ENCODE measurements at regions not wholly inside any gene's neighbourhood (a gene's known extent, or its start where the extent isn't known, plus 50 kb on each side); places are given as distances from the start of the nearest gene placed in this dataset.

- Histone ChIP-seq H3K79me1 (ENCODE audit: insufficient read depth, low read depth, low read length, poor library complexity, severe bottlenecking) (no peaks in the 10 kb centered on the region), H2AFZ (ENCODE audit: low read length) (no peak overlapping the region), H4K8ac (replicated peaks; ENCODE audit: insufficient read length, low read depth, low read length) (no peak overlapping the region), H3K23me2 (ENCODE audit: insufficient read length, low read depth, low read length, poor library complexity, severe bottlenecking) (no peaks in the 10 kb centered on the region), H2BK120ac (ENCODE audit: low read depth, low read length, poor library complexity, severe bottlenecking) (no peak overlapping the region), H3K14ac (ENCODE audit: insufficient read depth, low read length) (no peak overlapping the region), H3K4ac (ENCODE audit: low read depth, low read length) (no peak overlapping the region), H3K27ac (ENCODE audit: insufficient read length, low read depth, low read length) (no peak overlapping the region), H3K23ac (ENCODE audit: insufficient read length, low read depth, low read length) (no peak overlapping the region), H3K56ac (ENCODE audit: insufficient read length, low read depth, low read length) (no peak overlapping the region), H2BK20ac (ENCODE audit: low read depth, low read length, poor library complexity, severe bottlenecking) (no peak overlapping the region), H2BK12ac (ENCODE audit: insufficient read length, low read depth, low read length) (no peak overlapping the region), H4K91ac (ENCODE audit: insufficient read length, low read depth, low read length) (no peak overlapping the region), H4K20me1 (ENCODE audit: control insufficient read depth, insufficient read depth, insufficient read length) (no peaks in the 10 kb centered on the region), H3K79me2 (ENCODE audit: insufficient read depth, low read length) (no peaks in the 10 kb centered on the region), H3K9ac (ENCODE audit: extremely low read depth, insufficient read length, low read length) (no peak overlapping the region), H3K4me1 (ENCODE audit: insufficient read depth, low read length) (no peaks in the 10 kb centered on the region), H3K9me3 (ENCODE audit: control insufficient read depth, low read depth, low read length) (no peaks in the 10 kb centered on the region), H2AK5ac (ENCODE audit: insufficient read length, low read length) (no peak overlapping the region), H3T11ph (ENCODE audit: low read length) (no peak overlapping the region), H3K27me3 (ENCODE audit: insufficient read depth, low read length) (no peaks in the 10 kb centered on the region), H2BK5ac (ENCODE audit: insufficient read length, low read length) (no peak overlapping the region), H4K5ac (ENCODE audit: insufficient read length, low read depth, low read length) (no peak overlapping the region), H2BK15ac (ENCODE audit: low read depth, low read length) (no peak overlapping the region), H3K18ac (ENCODE audit: insufficient read length, low read depth, low read length) (no peak overlapping the region), H3K4me2 (ENCODE audit: insufficient read depth, insufficient read length, low read length) (no peak overlapping the region)
- H3K27me3 Mint-ChIP-seq (ENCODE audit: low read depth): no peaks in the 10 kb centered on the region; the same call in 1 of the 2 replicates
- H3K4me3 Mint-ChIP-seq: no peak overlapping the region
- peaks cover 0 to 3% (median 0%) of the 10 kb centered on the region in 3 experiments; a peak in 3 of 7 replicates for H3K36me3 Mint-ChIP-seq (ENCODE audit: insufficient read depth in 1 of 3, low read depth in 3 of 3)
- no peaks in the 10 kb centered on the region for H3K4me1 Mint-ChIP-seq
- no peak overlapping the region for H3K27ac Mint-ChIP-seq
- no CpG with 5 or more reads among the region's 3 CpGs for WGBS (ENCODE audit: extremely low coverage, insufficient read length, low lambda C conversion rate)
- DNase-seq: no peak
- TF ChIP-seq CTCF (conservative IDR thresholded peaks at IDR 0.05): no peak; the same call in 2 of the 3 replicates
- H3K9me3 Mint-ChIP-seq: peaks cover 2 to 6% of the 10 kb centered on the region in 2 experiments; a peak in 3 of 5 replicates
Observed at GRCh38 chr1:234691567-234691966, 81.6 kb upstream of the IRF2BP2 start.

All from H9 (cell line).